RWPE1 (cell line): ENCODE measurements at regions not wholly inside any gene's neighbourhood (a gene's known extent, or its start where the extent isn't known, plus 50 kb on each side); places are given as distances from the start of the nearest gene placed in this dataset.
"Not testable (repeated sequence)": the region's sequence is repeated elsewhere in the genome, so short reads cannot be mapped to it uniquely, and the experiment has no call there.

Source experiments
- CTCF ChIA-PET: fragments of 350-600 bp; sonication (Branson Sonifier 250); formaldehyde crosslinking; extraction: SDS; loops from one replicate; lab custom pipeline; 2021; lab: Yijun Ruan, JAX
- POLR2A ChIA-PET: fragments of 400-600 bp; formaldehyde crosslinking; extraction: SDS; loops from one replicate; lab custom pipeline; 2020; ENCODE audit warnings: antibody characterized with exemption; ENCODE audit not compliant: low non-redundant PET; lab: Yijun Ruan, JAX
- DNase-seq: peaks from one replicate; pipeline ENCODE4 v3.0.0; 2012; ENCODE audit warnings: low spot score
- H3K27ac ChIP-seq: fragments of 450-650 bp; 2 replicates; pipeline ENCODE4 v1.5.1; 2017
- TF ChIP-seq, protein P1 (sequence below): fragments of 450-650 bp; conservative IDR thresholded peaks from 2 replicates; pipeline ENCODE4 v1.5.1; 2017; ENCODE audit warnings: low read depth, mild to moderate bottlenecking

DNA sequence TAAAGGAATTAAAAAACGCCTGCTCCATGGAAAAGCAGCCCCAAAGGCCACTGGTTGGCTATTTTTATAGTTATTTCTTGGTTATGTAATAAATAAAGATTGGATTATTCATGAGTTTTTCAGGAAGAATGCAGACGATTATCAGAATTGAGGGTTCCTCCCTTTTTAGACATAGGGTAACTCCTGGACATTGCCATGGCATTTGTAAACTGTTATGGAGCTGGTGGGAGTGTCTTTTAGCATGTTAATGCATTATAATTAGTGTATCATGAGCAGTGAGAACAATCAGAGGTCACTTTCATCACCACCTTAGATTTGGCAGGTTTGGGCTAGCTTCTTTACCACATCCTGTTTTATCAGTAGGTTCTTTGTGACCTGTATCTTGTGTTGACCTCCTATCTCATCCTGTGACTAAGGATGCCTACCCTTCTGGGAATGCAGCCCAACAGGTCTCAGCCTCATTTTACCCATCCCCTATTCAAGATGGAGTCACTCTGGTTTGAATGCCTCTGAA lies 728.7 kb downstream of the GALC start:
- POLR2A ChIA-PET, result no interaction called here
- no peak overlapping the region for H3K27ac ChIP-seq
- no peak for DNase-seq
- CTCF ChIA-PET, result interaction anchor here (0.6 kb wide), 1 partner anchor 680 kb away, joined by 4 read pairs; no protein-coding TSS in a partner anchor
- TF ChIP-seq, protein P1, sequence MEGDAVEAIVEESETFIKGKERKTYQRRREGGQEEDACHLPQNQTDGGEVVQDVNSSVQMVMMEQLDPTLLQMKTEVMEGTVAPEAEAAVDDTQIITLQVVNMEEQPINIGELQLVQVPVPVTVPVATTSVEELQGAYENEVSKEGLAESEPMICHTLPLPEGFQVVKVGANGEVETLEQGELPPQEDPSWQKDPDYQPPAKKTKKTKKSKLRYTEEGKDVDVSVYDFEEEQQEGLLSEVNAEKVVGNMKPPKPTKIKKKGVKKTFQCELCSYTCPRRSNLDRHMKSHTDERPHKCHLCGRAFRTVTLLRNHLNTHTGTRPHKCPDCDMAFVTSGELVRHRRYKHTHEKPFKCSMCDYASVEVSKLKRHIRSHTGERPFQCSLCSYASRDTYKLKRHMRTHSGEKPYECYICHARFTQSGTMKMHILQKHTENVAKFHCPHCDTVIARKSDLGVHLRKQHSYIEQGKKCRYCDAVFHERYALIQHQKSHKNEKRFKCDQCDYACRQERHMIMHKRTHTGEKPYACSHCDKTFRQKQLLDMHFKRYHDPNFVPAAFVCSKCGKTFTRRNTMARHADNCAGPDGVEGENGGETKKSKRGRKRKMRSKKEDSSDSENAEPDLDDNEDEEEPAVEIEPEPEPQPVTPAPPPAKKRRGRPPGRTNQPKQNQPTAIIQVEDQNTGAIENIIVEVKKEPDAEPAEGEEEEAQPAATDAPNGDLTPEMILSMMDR, result no peak

DNA sequence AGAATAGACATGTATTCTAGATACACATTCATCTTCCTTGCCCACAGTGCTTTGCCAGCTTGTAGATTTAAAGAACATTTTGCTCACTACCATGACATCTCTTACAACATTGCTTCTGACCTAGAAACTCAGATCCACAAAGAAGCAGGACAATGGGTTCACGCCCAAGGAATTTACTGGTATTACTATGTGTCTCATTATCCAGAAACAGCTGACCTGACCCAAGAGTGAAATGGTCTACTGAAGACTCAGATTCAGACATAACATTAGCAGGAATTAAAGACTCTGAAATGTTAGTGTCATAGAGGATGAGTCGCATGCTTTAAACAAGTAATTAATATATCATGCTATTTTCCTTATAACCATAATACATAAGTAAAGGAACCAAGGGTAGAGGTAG lies 731.4 kb downstream of the GALC start:
- CTCF ChIA-PET, result no interaction called here
- no peak for DNase-seq
- H3K27ac ChIP-seq, result no peak overlapping the region
- POLR2A ChIA-PET, result no interaction called here
- TF ChIP-seq, protein P1, result no peak

DNA sequence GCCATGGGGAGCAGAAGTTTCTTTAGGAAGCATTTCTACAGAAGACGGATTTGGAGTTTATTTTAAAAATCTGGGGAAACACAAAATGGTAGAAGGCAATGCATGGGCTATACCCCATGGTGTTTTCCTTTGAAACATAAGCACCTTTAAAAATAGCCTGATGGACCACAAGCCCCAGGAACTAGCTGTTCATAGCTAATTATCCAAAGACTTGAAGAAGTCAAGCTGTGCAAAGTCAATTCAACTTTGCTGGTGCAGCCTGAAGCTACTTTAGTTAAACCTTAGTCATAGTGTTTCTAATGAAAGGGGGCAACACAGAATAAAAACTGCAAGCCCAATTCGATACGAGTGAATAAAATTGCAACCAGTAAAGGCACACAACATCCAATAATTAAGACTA lies 732.5 kb downstream of the GALC start:
- TF ChIP-seq, protein P1, result no peak
- no peak for DNase-seq
- no peak overlapping the region for H3K27ac ChIP-seq
- ChIA-PET CTCF (no interaction called here), POLR2A (no interaction called here)

DNA sequence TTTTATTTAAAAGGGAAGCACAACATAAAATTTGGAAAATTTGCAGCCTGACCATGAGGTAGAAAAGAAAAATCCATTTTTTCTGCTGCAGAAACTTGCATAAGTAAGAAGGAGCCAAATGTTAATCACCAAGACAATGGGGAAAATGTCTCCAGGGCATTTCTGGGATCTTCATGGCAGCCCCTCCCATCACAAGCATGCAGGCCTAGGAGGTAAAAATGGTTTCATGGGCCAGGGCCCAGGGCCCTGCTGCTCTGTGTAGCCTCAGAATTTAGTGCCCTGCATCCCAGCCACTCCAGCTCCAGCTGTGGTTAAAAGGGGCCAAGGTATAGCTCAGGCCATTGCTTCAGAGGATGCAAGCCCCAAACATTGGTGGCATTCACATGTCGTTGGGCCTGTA lies 735.6 kb downstream of the GALC start:
- CTCF ChIA-PET, result no interaction called here
- no peak for DNase-seq
- H3K27ac ChIP-seq, result no peak overlapping the region
- TF ChIP-seq, protein P1, result no peak
- POLR2A ChIA-PET, result no interaction called here

GRCh38 chr14:87255058-87255457 lies 737.9 kb downstream of the GALC start:
- no peak for DNase-seq
- POLR2A ChIA-PET, result no interaction called here
- H3K27ac ChIP-seq, result no peak overlapping the region
- TF ChIP-seq, protein P1, result no peak
- CTCF ChIA-PET, result no interaction called here

GRCh38 chr14:87254331-87254874 lies 738.6 kb downstream of the GALC start:
- TF ChIP-seq, protein P1, result no peak
- no peak for DNase-seq
- ChIA-PET CTCF (no interaction called here), POLR2A (no interaction called here)
- no peak overlapping the region for H3K27ac ChIP-seq

GRCh38 chr14:87253791-87254190 lies 739.2 kb downstream of the GALC start:
- CTCF ChIA-PET, DNase-seq, POLR2A ChIA-PET: not testable (repeated sequence)

More at GRCh38 chr14:87253791-87254190, 739.2 kb downstream of the GALC start:
- not testable (repeated sequence) for H3K27ac ChIP-seq
